ENCODE measurements at regions not wholly inside any gene's neighbourhood (a gene's known extent, or its start where the extent isn't known, plus 50 kb on each side); places are given as distances from the start of the nearest gene placed in this dataset.

DNA sequence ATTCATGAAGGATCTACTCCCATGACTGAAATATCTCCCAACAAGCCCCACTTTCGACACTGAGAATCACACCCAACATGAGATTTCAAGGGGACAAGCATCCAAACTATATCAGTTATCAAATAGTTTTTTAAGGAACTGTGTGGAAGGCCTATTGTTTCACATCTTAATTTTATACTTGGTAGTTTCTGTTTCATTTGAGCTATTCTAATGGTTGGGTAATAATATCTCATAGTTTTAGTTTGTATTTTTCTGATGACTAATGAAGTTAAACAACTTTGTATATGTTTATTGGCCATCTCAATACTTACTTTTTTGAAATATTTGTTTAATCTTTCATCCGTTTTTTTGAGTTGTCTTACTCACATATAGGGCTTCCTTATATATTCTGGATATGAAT is 135.0 kb downstream of the SCG2 start:
- DNase-seq (ENCODE audit: low spot score) = no peak
- in situ Hi-C loops (cut with MboI; ENCODE audit: low sequenced_read_pairs, unreplicated experiment) = no loop called here
- TF ChIP-seq, protein P1, sequence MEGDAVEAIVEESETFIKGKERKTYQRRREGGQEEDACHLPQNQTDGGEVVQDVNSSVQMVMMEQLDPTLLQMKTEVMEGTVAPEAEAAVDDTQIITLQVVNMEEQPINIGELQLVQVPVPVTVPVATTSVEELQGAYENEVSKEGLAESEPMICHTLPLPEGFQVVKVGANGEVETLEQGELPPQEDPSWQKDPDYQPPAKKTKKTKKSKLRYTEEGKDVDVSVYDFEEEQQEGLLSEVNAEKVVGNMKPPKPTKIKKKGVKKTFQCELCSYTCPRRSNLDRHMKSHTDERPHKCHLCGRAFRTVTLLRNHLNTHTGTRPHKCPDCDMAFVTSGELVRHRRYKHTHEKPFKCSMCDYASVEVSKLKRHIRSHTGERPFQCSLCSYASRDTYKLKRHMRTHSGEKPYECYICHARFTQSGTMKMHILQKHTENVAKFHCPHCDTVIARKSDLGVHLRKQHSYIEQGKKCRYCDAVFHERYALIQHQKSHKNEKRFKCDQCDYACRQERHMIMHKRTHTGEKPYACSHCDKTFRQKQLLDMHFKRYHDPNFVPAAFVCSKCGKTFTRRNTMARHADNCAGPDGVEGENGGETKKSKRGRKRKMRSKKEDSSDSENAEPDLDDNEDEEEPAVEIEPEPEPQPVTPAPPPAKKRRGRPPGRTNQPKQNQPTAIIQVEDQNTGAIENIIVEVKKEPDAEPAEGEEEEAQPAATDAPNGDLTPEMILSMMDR (IDR thresholded peaks at IDR 0.05; ENCODE audit: borderline replicate concordance, control extremely low read depth, extremely low read depth, insufficient read depth, missing control alignments) = no peak

DNA sequence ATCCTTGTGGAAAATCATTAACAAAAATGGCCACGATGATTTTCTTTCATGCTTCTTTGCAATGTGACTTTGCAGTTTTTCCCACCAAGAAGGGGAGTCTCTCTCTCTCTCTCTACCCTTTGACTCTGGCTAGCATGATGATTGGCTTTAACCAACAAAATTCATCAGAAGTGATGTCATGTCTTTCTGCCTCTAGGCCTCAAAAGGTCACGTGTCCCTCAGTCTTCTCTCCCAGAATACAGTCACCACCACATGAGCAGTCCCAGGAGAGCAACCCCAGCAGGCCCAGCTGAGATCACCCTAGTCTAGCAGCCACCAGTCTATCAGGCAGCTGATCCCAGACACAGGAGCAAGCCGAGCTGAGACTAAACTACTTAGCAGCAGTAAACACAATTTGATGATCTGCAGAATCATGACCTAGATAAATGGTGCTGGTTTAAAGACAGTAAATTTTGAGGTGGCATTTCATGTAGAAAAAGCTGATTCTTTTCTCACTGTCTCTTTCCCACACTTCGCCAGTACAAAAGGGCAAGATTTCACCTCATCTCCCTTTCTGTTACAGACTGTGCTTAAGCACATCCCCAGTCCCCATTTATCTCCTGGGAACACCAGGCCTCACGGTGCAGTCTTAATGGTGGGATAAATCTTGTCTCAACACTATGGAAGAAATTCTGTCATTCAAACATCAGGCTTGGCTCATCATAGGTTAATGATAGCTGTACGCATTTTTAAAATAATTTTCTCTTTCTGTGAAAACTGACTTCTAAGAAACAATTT is 132.7 kb downstream of the SCG2 start:
- TF ChIP-seq, protein P1 (IDR thresholded peaks at IDR 0.05; ENCODE audit: borderline replicate concordance, control extremely low read depth, extremely low read depth, insufficient read depth, missing control alignments) = no peak
- in situ Hi-C loops (cut with MboI; ENCODE audit: low sequenced_read_pairs, unreplicated experiment) = no loop called here
- DNase-seq (ENCODE audit: low spot score) = no peak

DNA sequence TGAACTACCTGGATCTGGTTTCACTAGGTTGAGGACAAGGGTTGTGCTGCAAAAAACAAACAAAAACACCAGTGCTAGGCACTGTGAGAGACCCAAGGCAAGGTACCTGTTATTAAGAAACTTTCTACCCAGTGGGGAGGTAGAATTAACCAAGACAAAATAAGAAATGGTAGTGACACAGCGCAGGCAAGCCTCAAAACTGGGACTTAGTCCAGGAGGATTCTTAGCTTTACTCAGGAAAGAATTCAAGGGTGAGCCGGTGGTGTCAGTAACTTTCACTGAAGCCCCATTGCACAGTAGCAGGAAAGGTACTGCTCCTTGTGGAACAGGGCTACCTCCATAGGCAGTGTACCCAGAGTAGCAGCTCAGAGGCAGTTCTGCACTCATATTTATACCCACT is 131.6 kb downstream of the SCG2 start:
- in situ Hi-C loops (cut with MboI; ENCODE audit: low sequenced_read_pairs, unreplicated experiment) = no loop called here
- TF ChIP-seq, protein P1 (IDR thresholded peaks at IDR 0.05; ENCODE audit: borderline replicate concordance, control extremely low read depth, extremely low read depth, insufficient read depth, missing control alignments) = no peak
- DNase-seq (ENCODE audit: low spot score) = no peak

DNA sequence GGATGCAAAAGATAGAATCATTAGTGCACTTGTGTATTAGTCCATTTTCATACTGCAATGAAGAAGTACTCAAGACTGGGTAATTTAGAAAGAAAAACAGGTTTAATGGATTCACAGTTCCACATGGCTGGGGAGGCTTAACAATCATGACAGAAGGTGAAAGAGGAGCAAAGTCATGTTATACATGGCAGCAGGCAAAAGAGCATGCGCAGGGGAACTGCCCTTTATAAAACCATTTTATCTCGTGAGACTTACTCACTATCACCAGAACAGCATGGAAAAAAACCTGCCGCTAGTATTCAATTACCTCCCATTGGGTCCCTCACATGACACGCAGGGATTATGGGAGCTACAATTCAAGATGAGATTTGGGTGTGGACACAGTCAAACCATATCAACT is 129.4 kb downstream of the SCG2 start:
- TF ChIP-seq, protein P1 (IDR thresholded peaks at IDR 0.05; ENCODE audit: borderline replicate concordance, control extremely low read depth, extremely low read depth, insufficient read depth, missing control alignments) = no peak
- in situ Hi-C loops (cut with MboI; ENCODE audit: low sequenced_read_pairs, unreplicated experiment) = no loop called here
- no peak for DNase-seq (ENCODE audit: low spot score)

DNA sequence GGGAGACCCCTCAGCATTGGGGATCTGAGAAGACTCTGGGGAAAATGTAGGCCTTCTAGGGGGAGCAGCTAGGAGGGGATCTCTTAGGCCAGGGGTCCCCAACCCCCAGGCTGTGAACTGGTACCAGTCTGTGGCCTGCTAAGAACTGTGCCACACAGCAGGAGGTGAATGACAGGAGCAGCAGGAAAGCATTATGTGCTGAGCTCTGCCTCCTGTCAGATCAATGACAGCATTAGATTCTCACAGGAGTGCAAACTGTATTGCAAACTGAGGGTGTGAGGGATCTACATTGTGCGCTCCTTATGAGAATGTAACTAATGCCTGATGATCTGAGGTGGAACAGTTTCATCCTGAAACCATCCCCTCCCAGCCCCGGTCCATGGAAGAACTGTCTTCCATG is 127.3 kb downstream of the SCG2 start:
- TF ChIP-seq, protein P1 (IDR thresholded peaks at IDR 0.05; ENCODE audit: borderline replicate concordance, control extremely low read depth, extremely low read depth, insufficient read depth, missing control alignments) = no peak
- in situ Hi-C loops (cut with MboI; ENCODE audit: low sequenced_read_pairs, unreplicated experiment) = no loop called here

DNA sequence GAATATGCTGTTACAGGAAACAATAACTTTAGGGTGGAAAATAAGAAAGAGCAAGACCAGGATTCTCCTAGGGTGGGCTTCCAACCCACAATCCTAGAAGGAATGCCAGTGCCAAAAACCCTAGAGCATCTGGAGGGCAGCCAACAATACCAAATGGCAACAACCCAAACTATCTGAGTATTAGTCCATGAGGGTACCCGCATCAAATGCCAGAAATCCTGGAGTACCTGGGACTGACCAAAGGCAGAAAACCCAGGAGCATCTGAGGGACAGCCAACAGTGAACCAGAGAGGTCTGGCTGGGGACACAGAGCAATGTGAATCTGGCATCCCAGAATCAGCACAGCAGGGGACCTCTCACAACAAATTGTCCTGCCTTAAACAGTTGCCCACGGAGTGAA is 126.3 kb downstream of the SCG2 start:
- TF ChIP-seq, protein P1 (IDR thresholded peaks at IDR 0.05; ENCODE audit: borderline replicate concordance, control extremely low read depth, extremely low read depth, insufficient read depth, missing control alignments) = no peak
- in situ Hi-C loops (cut with MboI; ENCODE audit: low sequenced_read_pairs, unreplicated experiment) = no loop called here
- no peak for DNase-seq (ENCODE audit: low spot score)

More for the DNA sequence above, 127.3 kb downstream of the SCG2 start:
- no peak for DNase-seq (ENCODE audit: low spot score)

All from GM13976 (cell line).